Endodermal cell (in vitro differentiated cells): ENCODE measurements at regions not wholly inside any gene's neighbourhood (a gene's known extent, or its start where the extent isn't known, plus 50 kb on each side); places are given as distances from the start of the nearest gene placed in this dataset.
A peak's percentile ranks its signal among the peaks of the same experiment; 100 is the strongest.

Experiments
- DNase-seq: peaks from one replicate; pipeline ENCODE4 v3.0.0-alpha.2; 2017
- H3K27ac ChIP-seq: 2 replicates; pipeline ENCODE4 v1.5.1; 2013; ENCODE audit warnings: mild to moderate bottlenecking, low read depth, low read length, moderate library complexity
- H3K27me3 ChIP-seq: 2 replicates; pipeline ENCODE4 v1.6.1; 2013; ENCODE audit warnings: mild to moderate bottlenecking, low read length, moderate library complexity; ENCODE audit not compliant: insufficient read depth, control insufficient read depth, poor library complexity, severe bottlenecking
- H3K36me3 ChIP-seq: 2 replicates; pipeline ENCODE4 v1.7.0; 2013; ENCODE audit warnings: mild to moderate bottlenecking, low read length, moderate library complexity; ENCODE audit not compliant: control insufficient read depth, insufficient read depth
- H3K4me1 ChIP-seq: one replicate; pipeline ENCODE4 v1.7.0; 2013; ENCODE audit warnings: low read length; ENCODE audit not compliant: control insufficient read depth, insufficient read depth
- H3K4me3 ChIP-seq: 2 replicates; pipeline ENCODE4 v1.5.1; 2013; ENCODE audit warnings: mild to moderate bottlenecking, low read length, moderate library complexity
- H3K9ac ChIP-seq: 2 replicates; pipeline ENCODE4 v1.6.1; 2013; ENCODE audit warnings: mild to moderate bottlenecking, low read length, moderate library complexity; ENCODE audit not compliant: poor library complexity, severe bottlenecking; ENCODE audit errors: extremely low read depth
- H3K9me3 ChIP-seq: 2 replicates; pipeline ENCODE4 v1.6.1; 2013; ENCODE audit warnings: mild to moderate bottlenecking, low read length, moderate library complexity; ENCODE audit not compliant: control insufficient read depth
- H3K27ac Mint-ChIP-seq: 2 replicates; pipeline ENCODE4 v1.8.0; 2020; ENCODE audit warnings: mixed read lengths
- H3K27me3 Mint-ChIP-seq: 2 replicates; pipeline ENCODE4 v1.8.0; 2021; ENCODE audit warnings: mild to moderate bottlenecking, mixed read lengths; ENCODE audit not compliant: insufficient read depth
- H3K36me3 Mint-ChIP-seq: 2 replicates; pipeline ENCODE4 v1.8.0; 2020; ENCODE audit warnings: low read depth, mixed read lengths
- H3K4me1 Mint-ChIP-seq: 2 replicates; pipeline ENCODE4 v1.8.0; 2020; ENCODE audit warnings: mixed read lengths
- H3K4me3 Mint-ChIP-seq: 2 replicates; pipeline ENCODE4 v1.8.0; 2020; ENCODE audit warnings: mild to moderate bottlenecking, moderate library complexity, mixed read lengths
- H3K9me3 Mint-ChIP-seq: 2 replicates; pipeline ENCODE4 v1.8.0; 2020; ENCODE audit warnings: mild to moderate bottlenecking, mixed read lengths
- CTCF ChIP-seq: fragments of 200-600 bp; sonication (generic); conservative IDR thresholded peaks from 2 replicates; pipeline ENCODE4 v1.5.0; 2021; ENCODE audit warnings: antibody characterized with exemption, mild to moderate bottlenecking
- WGBS, 2 experiments: methylation state at CpG; one replicate each; pipeline versions ENCODE4 v1.1.5 to v1.1.7; 2013; ENCODE audit warnings: missing lambda C conversion rate in 2 of 2, mixed read lengths in 1 of 2; ENCODE audit not compliant: insufficient coverage in 1 of 2, insufficient read length in 1 of 2; 5-methylcytosine and 5-hydroxymethylcytosine counted together

GRCh38 chr7:54837761-54838160, 78.8 kb upstream of the SEC61G start:
- Histone ChIP-seq H3K4me1 (no peaks in the 10 kb centered on the region), H3K27me3 (no peaks in the 10 kb centered on the region), H3K36me3 (no peaks in the 10 kb centered on the region), H3K9me3 (no peaks in the 10 kb centered on the region), H3K27ac (no peak overlapping the region), H3K4me3 (no peak overlapping the region), H3K9ac (no peak overlapping the region)
- DNase-seq, result no peak
- Mint-ChIP-seq H3K27ac (no peak overlapping the region), H3K36me3 (no peaks in the 10 kb centered on the region), H3K4me3 (no peak overlapping the region), H3K9me3 (no peaks in the 10 kb centered on the region), H3K27me3 (peaks cover 2% of the 10 kb centered on the region), H3K4me1 (no peaks in the 10 kb centered on the region)
- WGBS, 2 experiments, result 89 to 92% methylated on average over 5 to 7 of the region's 7 CpGs
- no peak for TF ChIP-seq CTCF

- no peaks in the 10 kb centered on the region for H3K4me1 ChIP-seq
- no peak overlapping the region for H3K4me3 Mint-ChIP-seq
- H3K27ac Mint-ChIP-seq, result no peak overlapping the region
These were observed 79.3 kb upstream of the SEC61G start for GRCh38 chr7:54838175-54838910.

GRCh38 chr7:54839575-54840213, 80.7 kb upstream of the SEC61G start:
- H3K9me3 ChIP-seq, result no peaks in the 10 kb centered on the region
- H3K4me1 ChIP-seq, result no peaks in the 10 kb centered on the region
- Mint-ChIP-seq H3K9me3 (no peaks in the 10 kb centered on the region), H3K4me1 (no peaks in the 10 kb centered on the region), H3K4me3 (no peak overlapping the region), H3K27me3 (peaks cover 2% of the 10 kb centered on the region), H3K27ac (no peak overlapping the region), H3K36me3 (no peaks in the 10 kb centered on the region)
- H3K9ac ChIP-seq, result no peak overlapping the region
- WGBS, 2 experiments, result 63 to 69% methylated on average over 7 to 9 of the region's 9 CpGs
- H3K36me3 ChIP-seq, result no peaks in the 10 kb centered on the region
- H3K27me3 ChIP-seq, result no peaks in the 10 kb centered on the region
- no peak overlapping the region for H3K27ac ChIP-seq
- TF ChIP-seq CTCF, result peak; percentile 88
- peak; percentile 94 for DNase-seq
- H3K4me3 ChIP-seq, result no peak overlapping the region

More at GRCh38 chr7:54838175-54838910, 79.3 kb upstream of the SEC61G start:
- no peak for TF ChIP-seq CTCF
- Histone ChIP-seq H3K36me3 (no peaks in the 10 kb centered on the region), H3K27me3 (no peaks in the 10 kb centered on the region), H3K9me3 (no peaks in the 10 kb centered on the region), H3K27ac (no peak overlapping the region), H3K4me3 (no peak overlapping the region), H3K9ac (no peak overlapping the region)
- no peak for DNase-seq
- Mint-ChIP-seq H3K9me3 (no peaks in the 10 kb centered on the region), H3K4me1 (no peaks in the 10 kb centered on the region), H3K27me3 (peaks cover 2% of the 10 kb centered on the region), H3K36me3 (no peaks in the 10 kb centered on the region)
- 94 to 95% methylated on average over 5 to 6 of the region's 6 CpGs for WGBS, 2 experiments
